Cardiac muscle cell (in vitro differentiated cells and primary cell): ENCODE measurements at regions not wholly inside any gene's neighbourhood (a gene's known extent, or its start where the extent isn't known, plus 50 kb on each side); places are given as distances from the start of the nearest gene placed in this dataset.
A peak's percentile ranks its signal among the peaks of the same experiment; 100 is the strongest.
"Not testable (repeated sequence)": the region's sequence is repeated elsewhere in the genome, so short reads cannot be mapped to it uniquely, and the experiment has no call there.

Experiments
- DNase-seq, 2 donors: peaks; one replicate each; pipeline versions ENCODE4 v3.0.0 to v3.0.0-alpha.2; 2010 to 2017; ENCODE audit warnings: low read depth in 1 of 2, low spot score in 1 of 2
- H3K27ac ChIP-seq: fragments of 200-600 bp; sonication (generic); 2 replicates; pipeline ENCODE4 v1.5.1; 2016
- H3K27me3 ChIP-seq: fragments of 200-600 bp; sonication (generic); 2 replicates; pipeline ENCODE4 v1.6.0; 2016; ENCODE audit warnings: control low read depth
- H3K36me3 ChIP-seq: fragments of 200-600 bp; sonication (generic); 2 replicates; pipeline ENCODE4 v1.5.1; 2016; ENCODE audit warnings: control low read depth
- H3K4me1 ChIP-seq: fragments of 200-600 bp; sonication (generic); 2 replicates; pipeline ENCODE4 v1.8.1; 2017; ENCODE audit warnings: low read depth, mild to moderate bottlenecking, mixed run types
- H3K4me3 ChIP-seq: fragments of 200-600 bp; sonication (generic); 2 replicates; pipeline ENCODE4 v1.5.1; 2016; ENCODE audit warnings: mild to moderate bottlenecking
- H3K9me3 ChIP-seq: fragments of 200-600 bp; sonication (generic); 2 replicates; pipeline ENCODE4 v1.5.1; 2017; ENCODE audit warnings: low read depth, mild to moderate bottlenecking, control low read depth
- TF ChIP-seq, protein P1 (sequence below): IDR thresholded peaks from 2 replicates; pipeline ENCODE4 v1.5.1; 2012; ENCODE audit warnings: low read depth, mild to moderate bottlenecking, low read length

GRCh38 chr17:54372069-54372749, 528.4 kb upstream of the TOM1L1 start:
- peak in 1 of 2 donors; percentile 9 for DNase-seq
- Histone ChIP-seq H3K4me3 (no peak overlapping the region), H3K27ac (no peak overlapping the region), H3K27me3 (no peaks in the 10 kb centered on the region), H3K9me3 (no peaks in the 10 kb centered on the region), H3K4me1 (peaks cover 16% of the 10 kb centered on the region), H3K36me3 (no peaks in the 10 kb centered on the region)
- TF ChIP-seq, protein P1, sequence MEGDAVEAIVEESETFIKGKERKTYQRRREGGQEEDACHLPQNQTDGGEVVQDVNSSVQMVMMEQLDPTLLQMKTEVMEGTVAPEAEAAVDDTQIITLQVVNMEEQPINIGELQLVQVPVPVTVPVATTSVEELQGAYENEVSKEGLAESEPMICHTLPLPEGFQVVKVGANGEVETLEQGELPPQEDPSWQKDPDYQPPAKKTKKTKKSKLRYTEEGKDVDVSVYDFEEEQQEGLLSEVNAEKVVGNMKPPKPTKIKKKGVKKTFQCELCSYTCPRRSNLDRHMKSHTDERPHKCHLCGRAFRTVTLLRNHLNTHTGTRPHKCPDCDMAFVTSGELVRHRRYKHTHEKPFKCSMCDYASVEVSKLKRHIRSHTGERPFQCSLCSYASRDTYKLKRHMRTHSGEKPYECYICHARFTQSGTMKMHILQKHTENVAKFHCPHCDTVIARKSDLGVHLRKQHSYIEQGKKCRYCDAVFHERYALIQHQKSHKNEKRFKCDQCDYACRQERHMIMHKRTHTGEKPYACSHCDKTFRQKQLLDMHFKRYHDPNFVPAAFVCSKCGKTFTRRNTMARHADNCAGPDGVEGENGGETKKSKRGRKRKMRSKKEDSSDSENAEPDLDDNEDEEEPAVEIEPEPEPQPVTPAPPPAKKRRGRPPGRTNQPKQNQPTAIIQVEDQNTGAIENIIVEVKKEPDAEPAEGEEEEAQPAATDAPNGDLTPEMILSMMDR: no peak

DNA sequence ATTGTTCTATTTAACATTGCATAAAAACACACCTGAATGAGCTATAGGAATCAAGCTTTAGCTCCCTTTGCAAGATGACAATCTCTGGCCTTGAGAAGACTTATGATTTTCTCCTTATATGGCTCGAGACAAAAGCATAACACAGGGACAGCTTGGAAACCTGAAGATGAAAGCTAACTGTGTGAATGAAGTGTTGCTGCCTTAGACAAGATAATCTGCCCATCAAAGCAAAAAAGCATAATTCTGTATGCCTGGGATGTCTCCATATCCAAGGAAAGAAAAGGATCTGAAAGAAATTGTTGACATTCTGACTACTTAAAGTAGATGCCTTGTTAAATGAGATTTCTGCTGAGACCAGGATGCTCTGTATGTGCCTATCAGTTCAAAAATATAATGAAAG, 526.7 kb upstream of the TOM1L1 start:
- peaks cover 16% of the 10 kb centered on the region for H3K4me1 ChIP-seq
- no peak overlapping the region for H3K27ac ChIP-seq
- H3K9me3 ChIP-seq: no peaks in the 10 kb centered on the region
- H3K36me3 ChIP-seq: no peaks in the 10 kb centered on the region
- H3K27me3 ChIP-seq: no peaks in the 10 kb centered on the region
- no peak overlapping the region for H3K4me3 ChIP-seq
- TF ChIP-seq, protein P1: no peak
- DNase-seq: no peak

DNA sequence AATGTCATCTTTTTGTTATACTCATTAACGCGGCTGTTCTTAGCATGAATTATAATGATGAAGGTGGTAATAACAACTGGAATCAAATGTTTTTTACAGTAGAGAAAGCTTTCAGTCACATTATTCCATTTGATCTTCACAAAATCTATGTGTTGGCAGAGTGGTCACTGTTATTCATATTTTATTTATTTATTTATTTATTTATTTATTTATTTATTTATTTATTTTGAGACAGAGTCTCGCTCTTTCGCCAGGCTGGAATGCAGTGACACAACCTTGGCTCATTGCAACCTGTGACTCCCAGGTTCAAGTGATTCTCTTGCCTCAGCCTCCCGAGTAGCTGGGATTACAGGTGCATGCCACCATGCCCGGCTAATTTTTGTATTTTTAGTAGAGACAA, 524.2 kb upstream of the TOM1L1 start:
- DNase-seq: not testable (repeated sequence)

DNA sequence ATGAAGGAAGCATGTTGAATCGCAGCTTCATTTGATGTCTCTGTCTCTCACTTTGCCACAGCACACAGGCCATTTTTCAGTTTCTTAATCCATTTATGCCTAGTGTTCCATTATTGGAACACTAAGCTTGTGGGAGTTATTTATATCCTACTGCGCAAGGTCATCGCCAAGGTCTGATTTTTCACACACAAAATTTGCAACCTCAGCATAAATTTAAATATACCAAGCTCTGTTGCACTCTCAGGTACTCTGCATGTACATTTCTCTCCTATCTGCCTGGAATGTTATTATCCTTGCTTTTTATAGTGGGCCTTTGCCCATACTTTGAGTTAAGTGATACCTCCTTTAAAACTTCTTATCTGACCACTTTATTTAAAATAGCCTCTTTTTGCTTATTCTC, 519.2 kb upstream of the TOM1L1 start:
- Histone ChIP-seq H3K9me3 (no peaks in the 10 kb centered on the region), H3K4me3 (no peak overlapping the region), H3K27me3 (no peaks in the 10 kb centered on the region), H3K4me1 (no peaks in the 10 kb centered on the region), H3K36me3 (no peaks in the 10 kb centered on the region), H3K27ac (no peak overlapping the region)
- DNase-seq: no peak
- TF ChIP-seq, protein P1: no peak

More for the DNA sequence above, 524.2 kb upstream of the TOM1L1 start:
- H3K4me1 ChIP-seq: peaks cover 16% of the 10 kb centered on the region
- H3K9me3 ChIP-seq, H3K27me3 ChIP-seq, H3K4me3 ChIP-seq, H3K36me3 ChIP-seq, H3K27ac ChIP-seq: not testable (repeated sequence)

GRCh38 chr17:54404259-54404658, 496.4 kb upstream of the TOM1L1 start:
- H3K4me1 ChIP-seq: no peaks in the 10 kb centered on the region
- H3K27ac ChIP-seq: no peak overlapping the region
- no peaks in the 10 kb centered on the region for H3K27me3 ChIP-seq
- TF ChIP-seq, protein P1: no peak
- H3K9me3 ChIP-seq: no peaks in the 10 kb centered on the region
- no peak overlapping the region for H3K4me3 ChIP-seq
- DNase-seq: no peak
- H3K36me3 ChIP-seq: no peaks in the 10 kb centered on the region

- TF ChIP-seq, protein P1: no peak
- no peak overlapping the region for H3K4me3 ChIP-seq
- H3K4me1 ChIP-seq: no peaks in the 10 kb centered on the region
- no peak overlapping the region for H3K27ac ChIP-seq
- DNase-seq: no peak
- no peaks in the 10 kb centered on the region for H3K9me3 ChIP-seq
- no peaks in the 10 kb centered on the region for H3K36me3 ChIP-seq
- H3K27me3 ChIP-seq: no peaks in the 10 kb centered on the region
These were observed 494.8 kb upstream of the TOM1L1 start for GRCh38 chr17:54405826-54406225.
